K562 (cell line): ENCODE measurements at regions not wholly inside any gene's neighbourhood (a gene's known extent, or its start where the extent isn't known, plus 50 kb on each side); places are given as distances from the start of the nearest gene placed in this dataset.

ENCODE experiments used
- ATAC-seq: fragments of 200-7000 bp; cut with Tn5 transposase; 3 replicates; pipeline ENCODE4 v1.9.1; 2020; ENCODE audit warnings: moderate library complexity
- BruUV-seq: library from RNA; stranded (reverse); fragments of 400-500 nt; replicated peaks from 2 replicates; lab custom pipeline; 2021; lab: Mats Ljungman, UMichigan
- CTCF ChIA-PET: fragments of 300-600 bp; formaldehyde crosslinking; extraction: SDS; loops from one replicate; lab custom pipeline; 2021; ENCODE audit warnings: low intra/inter-chr PET ratio; lab: Yijun Ruan, JAX
- POLR2A ChIA-PET: fragments of 300-600, 350-650 bp; sonication (Branson Sonifier 250); formaldehyde crosslinking; extraction: SDS; loops from one replicate; lab custom pipeline; 2021; ENCODE audit warnings: antibody characterized with exemption, inconsistent platforms; lab: Yijun Ruan, JAX
- DNase-seq, 4 experiments: peaks; one replicate each; pipeline versions ENCODE4 v3.0.0 to v3.0.0-alpha.2; 2011 to 2018; ENCODE audit warnings: low spot score in 3 of 4, mixed read lengths in 3 of 4; ENCODE audit errors: extremely low read depth in 1 of 4
- FAIRE-seq: peaks from 2 replicates; lab custom pipeline; 2011; peaks lifted over from hg19 to GRCh38; lab: Jason Lieb, UNC
- H2AFZ ChIP-seq: 2 replicates; pipeline ENCODE4 v1.6.0; 2011; ENCODE audit warnings: low read depth, low read length, control low read depth, inconsistent platforms
- H3K27ac ChIP-seq: fragments of 200-600 bp; 3 replicates; pipeline ENCODE4 v1.8.0; 2011; ENCODE audit warnings: low read depth, mild to moderate bottlenecking, control low read depth, inconsistent platforms, low read length, moderate library complexity, mixed read lengths; ENCODE audit errors: extremely low read depth
- H3K27me3 ChIP-seq, 2 experiments: fragments of 300-600 bp in 1 of 2; 2 replicates in 1 of 2; 3 replicates in 1 of 2; pipeline versions ENCODE4 v1.6.0 to v1.8.0; 2011; ENCODE audit warnings: inconsistent platforms in 2 of 2, low read length in 2 of 2, mild to moderate bottlenecking in 1 of 2, mixed read lengths in 1 of 2, moderate library complexity in 1 of 2; ENCODE audit not compliant: control insufficient read depth in 2 of 2, insufficient read depth in 2 of 2
- H3K36me3 ChIP-seq: fragments of 300-600 bp; 3 replicates; pipeline ENCODE4 v1.8.0; 2011; ENCODE audit warnings: mild to moderate bottlenecking, low read length, inconsistent platforms; ENCODE audit not compliant: control insufficient read depth, insufficient read depth
- H3K4me1 ChIP-seq, 2 experiments: fragments of 200-600 bp in 1 of 2; replicated peaks in 1 of 2; 2 replicates in 1 of 2; 3 replicates in 1 of 2; pipeline versions ENCODE4 v1.5.1 to v1.8.0; 2011; ENCODE audit warnings: inconsistent platforms in 2 of 2, low read length in 2 of 2, mild to moderate bottlenecking in 1 of 2, mixed read lengths in 1 of 2, moderate library complexity in 1 of 2; ENCODE audit not compliant: control insufficient read depth in 2 of 2, insufficient read depth in 2 of 2
- H3K4me2 ChIP-seq: 2 replicates; pipeline ENCODE4 v1.6.1; 2011; ENCODE audit warnings: low read length, control low read depth, inconsistent platforms, mixed read lengths; ENCODE audit not compliant: insufficient read depth
- H3K4me3 ChIP-seq: fragments of 200-600 bp; sonication (generic), shearing (Covaris generic); 2 replicates; pipeline ENCODE4 v1.5.1; 2016; ENCODE audit warnings: control low read depth, inconsistent platforms
- H3K79me2 ChIP-seq: fragments of 200-600 bp; 3 replicates; pipeline ENCODE4 v1.8.0; 2011; ENCODE audit warnings: low read length, inconsistent platforms; ENCODE audit not compliant: control insufficient read depth, insufficient read depth
- H3K9ac ChIP-seq, 2 experiments: 2 replicates each; pipeline versions ENCODE4 v1.6.0 to v1.6.1; 2011; ENCODE audit warnings: low read depth in 2 of 2, low read length in 2 of 2, control low read depth in 1 of 2, inconsistent platforms in 1 of 2, mild to moderate bottlenecking in 1 of 2, mixed read lengths in 1 of 2; ENCODE audit not compliant: insufficient read depth in 1 of 2
- H3K9me1 ChIP-seq: one replicate; pipeline ENCODE4 v1.6.0; 2011; ENCODE audit warnings: inconsistent platforms, mild to moderate bottlenecking, low read length, moderate library complexity; ENCODE audit not compliant: control insufficient read depth, insufficient read depth
- H3K9me3 ChIP-seq: replicated peaks from 2 replicates; pipeline ENCODE4 v1.5.1; 2011; ENCODE audit warnings: low read depth, low read length, inconsistent platforms; ENCODE audit not compliant: control insufficient read depth, insufficient read depth
- H4K20me1 ChIP-seq: replicated peaks from 2 replicates; pipeline ENCODE4 v1.6.1; 2011; ENCODE audit warnings: low read length, inconsistent platforms, mixed read lengths; ENCODE audit not compliant: control insufficient read depth, insufficient read depth
- CBX5 ChIP-seq: IDR thresholded peaks from 2 replicates; pipeline ENCODE4 v1.6.1; 2014; ENCODE audit warnings: low read depth, borderline replicate concordance
- PHF8 ChIP-seq: fragments of 200-600 bp; sonication (generic); IDR thresholded peaks from 2 replicates; pipeline ENCODE4 v1.6.1; 2012; ENCODE audit warnings: mixed run types, mild to moderate bottlenecking, inconsistent platforms, low read length, moderate library complexity, borderline replicate concordance
- TGIF2 ChIP-seq: sonication (generic); formaldehyde crosslinking; IDR thresholded peaks from 2 replicates; pipeline ENCODE4 v1.8.1; 2022; ENCODE audit warnings: mild to moderate bottlenecking, missing genetic modification reagents, moderate library complexity
- ZNF217 ChIP-seq: sonication (generic); formaldehyde crosslinking; IDR thresholded peaks from 2 replicates; pipeline ENCODE4 v1.8.0; 2022; ENCODE audit warnings: mild to moderate bottlenecking, missing genetic modification reagents
- ZNF3 ChIP-seq: fragments of 250-450 bp; sonication (Bioruptor Pico); IDR thresholded peaks from 2 replicates; pipeline ENCODE4 v1.5.0; 2021; ENCODE audit warnings: mild to moderate bottlenecking, moderate library complexity
- ZNF324 ChIP-seq: fragments of 250-450 bp; sonication (Bioruptor Pico); IDR thresholded peaks from 2 replicates; pipeline ENCODE4 v1.4.0; 2020; ENCODE audit warnings: mild to moderate bottlenecking
- ZNF740 ChIP-seq, 3 experiments: fragments of 200-800 bp in 1 of 3; sonication (Bioruptor generic) in 1 of 3; sonication (generic) in 1 of 3; formaldehyde crosslinking in 1 of 3; IDR thresholded peaks; 2 replicates each; pipeline versions ENCODE4 v1.6.1 to v1.8.0; 2016 to 2022; ENCODE audit warnings: mild to moderate bottlenecking in 2 of 3, missing compliant biosample characterization in 2 of 3, missing genetic modification characterization in 2 of 3, missing genetic modification reagents in 1 of 3
- ZNF764 ChIP-seq: fragments of 250-450 bp; sonication (Bioruptor Pico); IDR thresholded peaks from 2 replicates; pipeline ENCODE4 v1.4.0; 2020; ENCODE audit warnings: low read depth, mild to moderate bottlenecking, moderate library complexity
- WGBS: fragments of 100-300 bp; shearing (Covaris generic); methylation state at CpG from one replicate; pipeline ENCODE4 v1.1.6; 2016; ENCODE audit warnings: low coverage, mixed read lengths; ENCODE audit not compliant: insufficient coverage; ENCODE audit errors: missing lambda C conversion rate; 5-methylcytosine and 5-hydroxymethylcytosine counted together
- in situ Hi-C: fragments of 300-500 bp; cut with MboI; formaldehyde crosslinking; loops from 4 replicates; pipeline ENCODE4 v1.15.0; 2018; ENCODE audit warnings: inconsistent platforms, mixed read lengths
- intact Hi-C: fragments of 100-400 bp; cut with micrococcal nuclease; formaldehyde crosslinking; loops from 2 replicates; pipeline ENCODE4 v1.14.2; 2022
- TF ChIP-seq, protein P1 (sequence below): fragments of 250-450 bp; sonication (Bioruptor Pico); IDR thresholded peaks from 2 replicates; pipeline ENCODE4 v1.8.0; 2021; ENCODE audit warnings: mild to moderate bottlenecking, moderate library complexity

DNA sequence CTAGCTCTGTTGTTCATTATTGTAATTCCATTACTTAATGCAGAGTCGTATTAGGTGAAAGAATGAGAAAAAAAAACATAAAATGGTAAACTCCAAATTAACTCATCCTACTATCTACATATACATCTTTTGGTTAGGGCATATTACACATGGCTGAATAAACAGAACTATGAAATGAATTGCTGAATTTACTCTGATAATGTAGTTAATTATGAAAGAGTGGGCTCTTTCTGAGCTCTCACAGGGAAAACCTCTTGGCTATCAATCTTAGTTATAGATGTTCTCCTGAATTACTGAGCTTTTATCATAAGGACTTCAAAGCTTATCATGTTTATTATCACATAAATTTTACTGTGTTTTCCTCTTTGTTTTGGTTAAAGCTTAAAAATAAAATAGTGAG is 798.5 kb upstream of the MDGA2 start:
- no peak for DNase-seq
- no peaks in the 10 kb centered on the region for H3K4me1 ChIP-seq
- no peak for FAIRE-seq
- H2AFZ ChIP-seq, result no peak overlapping the region
- no peak overlapping the region for H3K4me2 ChIP-seq
- no peak for ATAC-seq
- WGBS, result 0% methylated on average over 1 of the region's 1 CpG
- intact Hi-C loops, result no loop called here
- H3K79me2 ChIP-seq, result no peaks in the 10 kb centered on the region
- in situ Hi-C loops, result no loop called here
- no peaks in the 10 kb centered on the region for H3K36me3 ChIP-seq
- TF ChIP-seq PHF8, result no peak
- TF ChIP-seq ZNF217 (CRISPR knock-in tag), result no peak
- TF ChIP-seq ZNF3 (CRISPR knock-in tag), result no peak
- no peak for TF ChIP-seq CBX5
- TF ChIP-seq ZNF324, result no peak
- TF ChIP-seq TGIF2 (CRISPR knock-in tag), result no peak
- TF ChIP-seq, protein P1, sequence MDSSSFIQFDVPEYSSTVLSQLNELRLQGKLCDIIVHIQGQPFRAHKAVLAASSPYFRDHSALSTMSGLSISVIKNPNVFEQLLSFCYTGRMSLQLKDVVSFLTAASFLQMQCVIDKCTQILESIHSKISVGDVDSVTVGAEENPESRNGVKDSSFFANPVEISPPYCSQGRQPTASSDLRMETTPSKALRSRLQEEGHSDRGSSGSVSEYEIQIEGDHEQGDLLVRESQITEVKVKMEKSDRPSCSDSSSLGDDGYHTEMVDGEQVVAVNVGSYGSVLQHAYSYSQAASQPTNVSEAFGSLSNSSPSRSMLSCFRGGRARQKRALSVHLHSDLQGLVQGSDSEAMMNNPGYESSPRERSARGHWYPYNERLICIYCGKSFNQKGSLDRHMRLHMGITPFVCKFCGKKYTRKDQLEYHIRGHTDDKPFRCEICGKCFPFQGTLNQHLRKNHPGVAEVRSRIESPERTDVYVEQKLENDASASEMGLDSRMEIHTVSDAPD, result no peak
- no peak for TF ChIP-seq ZNF740 (CRISPR knock-in tag; IDR thresholded peaks at IDR 0.05)
- no peak for TF ChIP-seq ZNF740 (tag; IDR thresholded peaks at IDR 0.05)
- no peak for TF ChIP-seq ZNF764
- BruUV-seq, result no TSS peak
- no peaks in the 10 kb centered on the region for H3K27me3 ChIP-seq
- no peaks in the 10 kb centered on the region for H3K9me3 ChIP-seq
- no peak overlapping the region for H3K4me3 ChIP-seq
- ChIA-PET CTCF (no interaction called here), POLR2A (no interaction called here)
- H3K9ac ChIP-seq, result no peak overlapping the region
- H3K27ac ChIP-seq, result no peak overlapping the region
- H3K9me1 ChIP-seq, result no peaks in the 10 kb centered on the region
- H4K20me1 ChIP-seq, result no peaks in the 10 kb centered on the region
